WI38 (cell line): ENCODE measurements at regions not wholly inside any gene's neighbourhood (a gene's known extent, or its start where the extent isn't known, plus 50 kb on each side); places are given as distances from the start of the nearest gene placed in this dataset.

ENCODE experiments used
- H3K4me3 ChIP-seq: 2 replicates; pipeline ENCODE4 v1.5.1; 2011; ENCODE audit warnings: low read depth, mild to moderate bottlenecking, control low read depth, low read length
- TF ChIP-seq, protein P1 (sequence below): IDR thresholded peaks from 2 replicates; pipeline ENCODE4 v1.5.1; 2012; ENCODE audit warnings: low read depth, mild to moderate bottlenecking, control low read depth, low read length

DNA sequence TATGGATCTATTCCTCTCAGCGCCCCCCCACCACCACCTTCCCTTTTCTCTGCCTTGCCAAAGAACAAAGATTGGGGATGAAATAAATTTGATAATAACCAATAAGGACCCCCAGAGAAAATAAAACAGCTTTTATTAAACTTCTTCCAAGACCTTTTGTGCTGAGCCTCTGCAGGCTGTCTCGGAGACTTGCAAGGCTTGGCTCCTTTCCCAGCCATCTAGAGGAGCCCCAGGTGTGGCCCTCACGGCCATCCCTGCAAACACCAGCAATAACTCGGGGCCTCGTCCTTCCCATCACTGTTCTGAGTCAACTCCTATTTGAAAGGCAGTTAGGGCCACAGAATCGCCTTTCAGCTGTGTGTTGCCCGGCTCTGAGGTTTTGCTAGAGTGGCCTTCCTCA, 51.2 kb upstream of the LMO1 start:
- no peak overlapping the region for H3K4me3 ChIP-seq
- TF ChIP-seq, protein P1, sequence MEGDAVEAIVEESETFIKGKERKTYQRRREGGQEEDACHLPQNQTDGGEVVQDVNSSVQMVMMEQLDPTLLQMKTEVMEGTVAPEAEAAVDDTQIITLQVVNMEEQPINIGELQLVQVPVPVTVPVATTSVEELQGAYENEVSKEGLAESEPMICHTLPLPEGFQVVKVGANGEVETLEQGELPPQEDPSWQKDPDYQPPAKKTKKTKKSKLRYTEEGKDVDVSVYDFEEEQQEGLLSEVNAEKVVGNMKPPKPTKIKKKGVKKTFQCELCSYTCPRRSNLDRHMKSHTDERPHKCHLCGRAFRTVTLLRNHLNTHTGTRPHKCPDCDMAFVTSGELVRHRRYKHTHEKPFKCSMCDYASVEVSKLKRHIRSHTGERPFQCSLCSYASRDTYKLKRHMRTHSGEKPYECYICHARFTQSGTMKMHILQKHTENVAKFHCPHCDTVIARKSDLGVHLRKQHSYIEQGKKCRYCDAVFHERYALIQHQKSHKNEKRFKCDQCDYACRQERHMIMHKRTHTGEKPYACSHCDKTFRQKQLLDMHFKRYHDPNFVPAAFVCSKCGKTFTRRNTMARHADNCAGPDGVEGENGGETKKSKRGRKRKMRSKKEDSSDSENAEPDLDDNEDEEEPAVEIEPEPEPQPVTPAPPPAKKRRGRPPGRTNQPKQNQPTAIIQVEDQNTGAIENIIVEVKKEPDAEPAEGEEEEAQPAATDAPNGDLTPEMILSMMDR, result no peak

DNA sequence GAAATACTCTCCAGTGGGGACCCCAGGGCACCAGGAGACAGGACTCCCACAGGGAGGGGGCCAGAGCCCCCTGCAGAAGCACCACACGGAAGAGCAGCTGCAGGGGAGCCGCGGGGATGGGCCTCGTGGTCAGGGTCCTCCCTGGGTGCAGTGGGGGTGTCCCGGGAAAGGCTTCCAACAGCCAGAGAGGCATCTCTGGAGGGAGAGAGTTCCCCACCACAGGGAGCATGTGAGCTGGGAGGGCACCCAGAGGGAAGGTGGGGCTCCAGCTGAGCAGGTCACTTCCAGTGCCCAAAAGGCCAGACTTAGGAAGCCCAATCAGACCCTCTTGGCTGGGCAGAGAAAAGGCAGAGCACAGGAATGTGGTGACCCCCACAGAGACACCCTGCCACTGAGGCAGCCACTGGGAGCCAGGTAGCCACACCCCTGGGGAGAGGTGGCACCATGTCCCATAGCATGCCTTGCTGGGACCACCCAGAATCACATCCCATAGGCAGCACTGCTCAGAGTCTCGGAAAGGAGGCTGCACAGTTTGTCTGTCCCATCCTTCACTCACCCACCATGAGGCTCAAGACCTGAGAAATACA, 49.9 kb upstream of the LMO1 start:
- TF ChIP-seq, protein P1, result no peak
- H3K4me3 ChIP-seq, result no peak overlapping the region
